Liver (tissue), 3 donors: ENCODE measurements at regions not wholly inside any gene's neighbourhood (a gene's known extent, or its start where the extent isn't known, plus 50 kb on each side); places are given as distances from the start of the nearest gene placed in this dataset.

Experiments
- GABPA ChIP-seq, 2 donors: IDR thresholded peaks in 1 of 2; conservative IDR thresholded peaks in 1 of 2; 2 replicates each; pipeline ENCODE4 v1.6.1; 2016; ENCODE audit warnings: antibody characterized with exemption in 2 of 2, mild to moderate bottlenecking in 1 of 2, moderate library complexity in 1 of 2
- HNF4A ChIP-seq, 2 donors: conservative IDR thresholded peaks; 2 replicates each; pipeline ENCODE4 v1.6.1; 2016; ENCODE audit warnings: antibody characterized with exemption in 2 of 2, mild to moderate bottlenecking in 2 of 2
- HNF4G ChIP-seq: IDR thresholded peaks from 2 replicates; pipeline ENCODE4 v1.6.1; 2016; ENCODE audit warnings: antibody characterized with exemption
- JUND ChIP-seq, 2 donors: IDR thresholded peaks; 2 replicates each; pipeline ENCODE4 v1.6.1; 2016; ENCODE audit warnings: antibody characterized with exemption in 2 of 2
- NR2F2 ChIP-seq: IDR thresholded peaks from 2 replicates; pipeline ENCODE4 v1.6.1; 2016; ENCODE audit warnings: antibody characterized with exemption
- RAD21 ChIP-seq, 2 donors: IDR thresholded peaks; 2 replicates each; pipeline ENCODE4 v1.6.1; 2016; ENCODE audit warnings: antibody characterized with exemption in 2 of 2, mild to moderate bottlenecking in 2 of 2
- SP1 ChIP-seq: IDR thresholded peaks from 2 replicates; pipeline ENCODE4 v1.6.1; 2018; ENCODE audit warnings: antibody characterized with exemption, mild to moderate bottlenecking
- TAF1 ChIP-seq: conservative IDR thresholded peaks from 2 replicates; pipeline ENCODE4 v1.6.1; 2016; ENCODE audit warnings: antibody characterized with exemption, mild to moderate bottlenecking
- YY1 ChIP-seq: IDR thresholded peaks from 2 replicates; pipeline ENCODE4 v1.6.1; 2016; ENCODE audit warnings: antibody characterized with exemption, mild to moderate bottlenecking
- ZBTB33 ChIP-seq: IDR thresholded peaks from 2 replicates; pipeline ENCODE4 v1.6.1; 2016; ENCODE audit warnings: antibody characterized with exemption
- TF ChIP-seq, protein P1 (sequence below): IDR thresholded peaks from 2 replicates; pipeline ENCODE4 v1.6.1; 2016; ENCODE audit warnings: antibody characterized with exemption
- TF ChIP-seq, protein P2 (sequence below): fragments of 150-350 bp; IDR thresholded peaks from 2 replicates; pipeline ENCODE4 v1.5.1; 2017; ENCODE audit warnings: improper control_type of control experiment, low read depth, low read length; ENCODE audit not compliant: missing input control
- TF ChIP-seq, protein P3 (sequence below): IDR thresholded peaks from 2 replicates; pipeline ENCODE4 v1.6.1; 2016; ENCODE audit warnings: antibody characterized with exemption
- TF ChIP-seq, protein P4 (sequence below): IDR thresholded peaks from 2 replicates; pipeline ENCODE4 v1.6.1; 2016; ENCODE audit warnings: antibody characterized with exemption, mild to moderate bottlenecking
- donor health status: healthy.
- donor health status: healthy.

DNA sequence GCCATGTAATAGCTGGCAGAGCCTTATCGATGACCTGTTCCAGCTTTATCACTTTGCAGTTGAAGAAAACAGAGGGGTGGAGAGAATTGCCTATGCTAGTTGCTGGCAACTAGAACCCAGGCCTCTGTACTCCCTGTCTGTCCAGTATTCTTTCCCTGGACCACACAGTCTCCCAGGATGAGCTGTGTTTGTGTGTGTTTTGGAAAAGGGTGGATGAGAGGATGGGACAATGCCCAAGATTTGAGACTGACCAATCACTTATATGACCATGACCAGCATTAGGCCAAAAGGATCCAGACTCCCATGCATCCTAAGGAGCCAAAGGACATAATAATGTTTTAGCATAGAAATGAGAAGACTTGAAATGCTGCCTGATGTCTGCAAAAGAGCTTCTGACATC, 102.6 kb downstream of the CD200R1L start:
- TF ChIP-seq, protein P1, sequence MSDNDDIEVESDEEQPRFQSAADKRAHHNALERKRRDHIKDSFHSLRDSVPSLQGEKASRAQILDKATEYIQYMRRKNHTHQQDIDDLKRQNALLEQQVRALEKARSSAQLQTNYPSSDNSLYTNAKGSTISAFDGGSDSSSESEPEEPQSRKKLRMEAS, result no peak
- TF ChIP-seq, protein P2, sequence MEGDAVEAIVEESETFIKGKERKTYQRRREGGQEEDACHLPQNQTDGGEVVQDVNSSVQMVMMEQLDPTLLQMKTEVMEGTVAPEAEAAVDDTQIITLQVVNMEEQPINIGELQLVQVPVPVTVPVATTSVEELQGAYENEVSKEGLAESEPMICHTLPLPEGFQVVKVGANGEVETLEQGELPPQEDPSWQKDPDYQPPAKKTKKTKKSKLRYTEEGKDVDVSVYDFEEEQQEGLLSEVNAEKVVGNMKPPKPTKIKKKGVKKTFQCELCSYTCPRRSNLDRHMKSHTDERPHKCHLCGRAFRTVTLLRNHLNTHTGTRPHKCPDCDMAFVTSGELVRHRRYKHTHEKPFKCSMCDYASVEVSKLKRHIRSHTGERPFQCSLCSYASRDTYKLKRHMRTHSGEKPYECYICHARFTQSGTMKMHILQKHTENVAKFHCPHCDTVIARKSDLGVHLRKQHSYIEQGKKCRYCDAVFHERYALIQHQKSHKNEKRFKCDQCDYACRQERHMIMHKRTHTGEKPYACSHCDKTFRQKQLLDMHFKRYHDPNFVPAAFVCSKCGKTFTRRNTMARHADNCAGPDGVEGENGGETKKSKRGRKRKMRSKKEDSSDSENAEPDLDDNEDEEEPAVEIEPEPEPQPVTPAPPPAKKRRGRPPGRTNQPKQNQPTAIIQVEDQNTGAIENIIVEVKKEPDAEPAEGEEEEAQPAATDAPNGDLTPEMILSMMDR, result no peak
- TF ChIP-seq, protein P3, sequence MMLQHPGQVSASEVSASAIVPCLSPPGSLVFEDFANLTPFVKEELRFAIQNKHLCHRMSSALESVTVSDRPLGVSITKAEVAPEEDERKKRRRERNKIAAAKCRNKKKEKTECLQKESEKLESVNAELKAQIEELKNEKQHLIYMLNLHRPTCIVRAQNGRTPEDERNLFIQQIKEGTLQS, result no peak
- TF ChIP-seq HNF4A (conservative IDR thresholded peaks at IDR 0.05), result no peak
- TF ChIP-seq RAD21 (IDR thresholded peaks at IDR 0.05), result no peak
- TF ChIP-seq ZBTB33, result no peak
- no peak for TF ChIP-seq JUND (IDR thresholded peaks at IDR 0.05)
- TF ChIP-seq TAF1, result no peak
- TF ChIP-seq, protein P4, sequence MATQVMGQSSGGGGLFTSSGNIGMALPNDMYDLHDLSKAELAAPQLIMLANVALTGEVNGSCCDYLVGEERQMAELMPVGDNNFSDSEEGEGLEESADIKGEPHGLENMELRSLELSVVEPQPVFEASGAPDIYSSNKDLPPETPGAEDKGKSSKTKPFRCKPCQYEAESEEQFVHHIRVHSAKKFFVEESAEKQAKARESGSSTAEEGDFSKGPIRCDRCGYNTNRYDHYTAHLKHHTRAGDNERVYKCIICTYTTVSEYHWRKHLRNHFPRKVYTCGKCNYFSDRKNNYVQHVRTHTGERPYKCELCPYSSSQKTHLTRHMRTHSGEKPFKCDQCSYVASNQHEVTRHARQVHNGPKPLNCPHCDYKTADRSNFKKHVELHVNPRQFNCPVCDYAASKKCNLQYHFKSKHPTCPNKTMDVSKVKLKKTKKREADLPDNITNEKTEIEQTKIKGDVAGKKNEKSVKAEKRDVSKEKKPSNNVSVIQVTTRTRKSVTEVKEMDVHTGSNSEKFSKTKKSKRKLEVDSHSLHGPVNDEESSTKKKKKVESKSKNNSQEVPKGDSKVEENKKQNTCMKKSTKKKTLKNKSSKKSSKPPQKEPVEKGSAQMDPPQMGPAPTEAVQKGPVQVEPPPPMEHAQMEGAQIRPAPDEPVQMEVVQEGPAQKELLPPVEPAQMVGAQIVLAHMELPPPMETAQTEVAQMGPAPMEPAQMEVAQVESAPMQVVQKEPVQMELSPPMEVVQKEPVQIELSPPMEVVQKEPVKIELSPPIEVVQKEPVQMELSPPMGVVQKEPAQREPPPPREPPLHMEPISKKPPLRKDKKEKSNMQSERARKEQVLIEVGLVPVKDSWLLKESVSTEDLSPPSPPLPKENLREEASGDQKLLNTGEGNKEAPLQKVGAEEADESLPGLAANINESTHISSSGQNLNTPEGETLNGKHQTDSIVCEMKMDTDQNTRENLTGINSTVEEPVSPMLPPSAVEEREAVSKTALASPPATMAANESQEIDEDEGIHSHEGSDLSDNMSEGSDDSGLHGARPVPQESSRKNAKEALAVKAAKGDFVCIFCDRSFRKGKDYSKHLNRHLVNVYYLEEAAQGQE, result no peak
- no peak for TF ChIP-seq HNF4G
- no peak for TF ChIP-seq YY1
- TF ChIP-seq NR2F2, result no peak
- no peak for TF ChIP-seq SP1
- TF ChIP-seq GABPA (IDR thresholded peaks at IDR 0.05 in 1 of 2, conservative IDR thresholded peaks at IDR 0.05 in 1 of 2), result no peak
